ENCODE measurements at regions not wholly inside any gene's neighbourhood (a gene's known extent, or its start where the extent isn't known, plus 50 kb on each side); places are given as distances from the start of the nearest gene placed in this dataset.

GRCh38 chr16:80314042-80314441, 226.8 kb upstream of the DYNLRB2 start:
- DNase-seq (ENCODE audit: low spot score) = no peak
- in situ Hi-C loops (cut with MboI; ENCODE audit: low pct_unique_long_range_greater_than_20kb, low sequenced_read_pairs, unreplicated experiment) = no loop called here
- TF ChIP-seq CTCF (IDR thresholded peaks at IDR 0.05; ENCODE audit: extremely low read depth, insufficient read depth, missing control alignments) = no peak

DNA sequence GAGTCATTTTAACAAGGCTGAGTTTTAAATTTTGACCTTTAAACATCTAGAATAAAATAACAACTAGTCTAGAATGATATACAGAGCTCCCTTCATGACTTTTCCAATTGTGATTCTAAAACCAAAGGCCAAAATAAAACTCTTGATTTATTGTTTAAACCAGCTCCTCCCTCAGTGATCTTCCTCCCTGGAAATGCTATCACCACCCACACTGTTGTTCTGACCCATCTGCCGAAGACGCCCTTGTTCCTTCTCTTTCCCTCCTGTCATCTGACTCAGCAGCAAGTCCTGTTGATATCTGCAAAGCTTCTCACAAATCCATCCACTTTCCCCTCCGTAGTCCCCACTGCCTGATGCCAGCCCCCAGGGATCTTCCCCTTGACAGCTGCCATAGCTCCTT, 231.6 kb upstream of the DYNLRB2 start:
- TF ChIP-seq CTCF (IDR thresholded peaks at IDR 0.05; ENCODE audit: extremely low read depth, insufficient read depth, missing control alignments) = no peak
- in situ Hi-C loops (cut with MboI; ENCODE audit: low pct_unique_long_range_greater_than_20kb, low sequenced_read_pairs, unreplicated experiment) = no loop called here
- DNase-seq (ENCODE audit: low spot score) = no peak

DNA sequence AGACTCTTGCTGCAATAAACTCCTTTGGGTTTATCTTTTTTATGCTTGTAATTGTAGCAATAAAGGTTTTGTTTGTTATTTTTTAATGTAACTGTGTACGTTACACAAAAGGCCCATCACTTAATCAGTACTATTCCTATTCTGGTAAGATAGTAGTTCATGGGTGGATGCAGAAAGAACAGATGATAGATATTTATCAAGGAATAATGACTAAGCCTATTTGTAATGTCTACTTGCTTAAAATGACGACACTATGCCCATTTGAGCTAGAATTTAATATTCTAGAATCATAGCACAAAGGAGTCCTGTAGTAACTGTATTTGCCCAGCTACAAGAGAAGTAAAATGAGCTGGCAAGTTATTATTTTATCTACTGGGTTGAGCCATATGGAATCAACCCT, 235.4 kb upstream of the DYNLRB2 start:
- no peak for TF ChIP-seq CTCF (IDR thresholded peaks at IDR 0.05; ENCODE audit: extremely low read depth, insufficient read depth, missing control alignments)
- in situ Hi-C loops (cut with MboI; ENCODE audit: low pct_unique_long_range_greater_than_20kb, low sequenced_read_pairs, unreplicated experiment) = no loop called here
- no peak for DNase-seq (ENCODE audit: low spot score)

GRCh38 chr16:80303691-80304090, 237.1 kb upstream of the DYNLRB2 start:
- DNase-seq (ENCODE audit: low spot score) = no peak
- no peak for TF ChIP-seq CTCF (IDR thresholded peaks at IDR 0.05; ENCODE audit: extremely low read depth, insufficient read depth, missing control alignments)
- in situ Hi-C loops (cut with MboI; ENCODE audit: low pct_unique_long_range_greater_than_20kb, low sequenced_read_pairs, unreplicated experiment) = no loop called here

GRCh38 chr16:80300876-80301275, 239.9 kb upstream of the DYNLRB2 start:
- DNase-seq (ENCODE audit: low spot score) = no peak
- in situ Hi-C loops (cut with MboI; ENCODE audit: low pct_unique_long_range_greater_than_20kb, low sequenced_read_pairs, unreplicated experiment) = no loop called here
- no peak for TF ChIP-seq CTCF (IDR thresholded peaks at IDR 0.05; ENCODE audit: extremely low read depth, insufficient read depth, missing control alignments)

GRCh38 chr16:80300456-80300855, 240.3 kb upstream of the DYNLRB2 start:
- in situ Hi-C loops (cut with MboI; ENCODE audit: low pct_unique_long_range_greater_than_20kb, low sequenced_read_pairs, unreplicated experiment) = no loop called here
- DNase-seq (ENCODE audit: low spot score) = no peak
- no peak for TF ChIP-seq CTCF (IDR thresholded peaks at IDR 0.05; ENCODE audit: extremely low read depth, insufficient read depth, missing control alignments)

- TF ChIP-seq CTCF (IDR thresholded peaks at IDR 0.05; ENCODE audit: extremely low read depth, insufficient read depth, missing control alignments) = no peak
- no peak for DNase-seq (ENCODE audit: low spot score)
- in situ Hi-C loops (cut with MboI; ENCODE audit: low pct_unique_long_range_greater_than_20kb, low sequenced_read_pairs, unreplicated experiment) = no loop called here
Measured at GRCh38 chr16:80299416-80299815, 241.4 kb upstream of the DYNLRB2 start.

Measured in GM13977 (cell line).